ENCODE measurements at regions not wholly inside any gene's neighbourhood (a gene's known extent, or its start where the extent isn't known, plus 50 kb on each side); places are given as distances from the start of the nearest gene placed in this dataset.
A peak's percentile ranks its signal among the peaks of the same experiment; 100 is the strongest.

DNA sequence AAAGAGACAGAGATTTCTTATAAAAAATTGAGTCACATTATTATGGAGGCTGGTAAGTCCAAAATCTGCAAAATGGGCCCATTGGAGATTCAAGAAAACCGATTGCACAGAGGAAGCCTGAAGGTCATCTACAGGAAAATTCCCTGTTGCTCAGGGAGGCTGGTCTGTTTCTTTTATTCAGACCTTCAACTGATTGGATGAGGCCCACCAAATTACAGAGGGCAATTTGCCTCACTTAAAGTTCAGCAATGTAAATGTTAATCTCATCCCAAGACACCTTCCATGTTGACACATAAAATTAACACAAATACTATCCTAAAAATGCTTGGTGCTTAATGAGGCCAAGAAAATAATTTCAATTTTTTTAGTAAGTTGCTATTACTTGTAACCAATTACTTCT lies 219.2 kb upstream of the RUNX1 start:
- no peak for DNase-seq
- intact Hi-C loops (cut with micrococcal nuclease) = no loop called here
- ATAC-seq = no peak

DNA sequence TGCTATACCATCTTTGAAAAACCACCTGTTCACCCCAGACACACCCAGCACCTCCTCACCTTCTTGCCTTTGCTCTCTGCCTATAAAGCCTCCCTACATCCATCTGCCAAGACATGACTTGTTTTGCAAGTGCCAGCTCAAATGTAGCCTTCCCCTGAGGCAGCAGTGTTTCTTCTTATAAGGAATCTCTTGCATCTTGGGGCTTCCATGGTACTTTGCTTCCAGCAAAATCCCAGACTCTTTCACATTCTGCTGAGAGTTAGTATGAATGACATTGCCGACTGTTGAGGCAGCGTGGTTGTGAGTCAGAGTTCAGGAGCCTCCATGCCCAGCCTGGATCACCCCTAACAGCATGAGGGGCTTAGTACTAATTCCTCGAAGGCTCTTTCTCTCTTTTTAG lies 217.4 kb upstream of the RUNX1 start:
- no peak for DNase-seq
- intact Hi-C loops (cut with micrococcal nuclease) = no loop called here
- ATAC-seq = no peak

DNA sequence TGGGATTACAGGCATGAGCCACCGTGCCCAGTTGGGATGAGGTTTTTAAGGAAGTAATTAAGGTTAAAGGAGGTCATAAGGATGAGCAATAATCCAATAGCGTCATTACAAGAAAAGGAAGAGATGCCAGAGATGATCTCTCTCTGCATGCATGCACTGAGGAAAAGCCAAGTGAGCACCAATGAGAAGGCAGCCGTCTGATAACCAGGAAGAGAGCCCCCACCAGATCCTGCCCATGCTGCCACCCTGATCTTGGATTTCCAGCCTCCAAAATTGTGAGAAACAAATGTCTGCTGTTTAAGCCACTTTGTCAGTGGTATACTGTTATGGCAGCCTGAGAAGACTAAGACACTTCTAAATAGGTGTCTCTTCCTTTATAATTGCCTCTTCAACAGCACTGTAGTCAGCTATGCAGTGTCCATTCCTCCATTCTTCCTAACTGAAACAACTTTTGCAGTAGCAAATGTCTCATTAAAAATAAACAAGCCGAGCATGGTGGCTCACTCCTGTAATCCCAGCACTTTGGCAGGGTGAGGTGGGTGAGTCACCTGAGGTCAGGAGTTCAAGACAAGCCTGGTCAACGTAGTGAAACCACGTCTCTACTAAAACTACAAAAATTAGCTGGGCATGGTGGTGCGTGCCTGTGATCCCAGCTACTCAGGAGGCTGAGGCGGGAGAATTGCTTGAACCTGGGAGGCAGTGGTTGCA lies 216.2 kb upstream of the RUNX1 start:
- intact Hi-C loops (cut with micrococcal nuclease) = no loop called here
- DNase-seq = no peak
- ATAC-seq = no peak

DNA sequence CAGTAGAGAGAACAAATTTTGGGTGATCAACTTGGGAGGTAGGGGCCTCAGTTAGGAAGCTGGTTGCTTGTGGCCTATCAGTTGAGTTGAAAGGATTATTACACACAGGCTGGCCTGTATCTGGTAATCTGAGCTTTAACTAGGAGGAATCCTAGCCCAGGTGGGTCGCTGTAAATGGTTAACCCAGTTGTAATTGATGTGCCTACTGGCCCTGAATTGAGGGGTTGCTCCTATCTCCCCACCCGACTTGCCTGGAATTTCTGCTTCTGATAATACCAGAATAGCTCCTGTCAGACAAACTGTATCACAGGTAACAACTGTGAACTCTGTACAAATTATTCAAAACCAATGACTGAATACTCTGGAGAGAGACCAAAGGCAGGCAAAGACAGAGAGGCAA lies 210.4 kb upstream of the RUNX1 start:
- intact Hi-C loops (cut with micrococcal nuclease) = no loop called here
- DNase-seq (no peak), ATAC-seq (no peak)

DNA sequence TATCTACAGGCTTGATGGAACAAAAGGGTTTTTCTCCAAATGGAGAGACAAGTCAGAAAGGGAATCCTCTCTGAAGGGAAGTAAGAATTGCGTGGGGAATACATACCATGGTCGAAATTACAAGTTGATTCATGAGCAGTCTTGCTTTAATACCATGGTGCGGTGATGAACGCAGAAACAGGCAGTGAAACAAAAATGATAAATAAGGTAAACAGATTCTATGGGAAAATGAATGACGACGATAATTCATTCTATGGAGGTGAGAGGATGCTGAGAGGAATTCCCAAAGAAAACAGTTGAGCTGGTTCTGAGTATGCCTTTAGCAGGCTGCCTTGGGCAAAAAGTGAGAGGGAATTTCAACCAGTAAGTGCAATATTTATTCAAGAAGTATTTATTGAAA lies 209.4 kb upstream of the RUNX1 start:
- intact Hi-C loops (cut with micrococcal nuclease) = no loop called here

DNA sequence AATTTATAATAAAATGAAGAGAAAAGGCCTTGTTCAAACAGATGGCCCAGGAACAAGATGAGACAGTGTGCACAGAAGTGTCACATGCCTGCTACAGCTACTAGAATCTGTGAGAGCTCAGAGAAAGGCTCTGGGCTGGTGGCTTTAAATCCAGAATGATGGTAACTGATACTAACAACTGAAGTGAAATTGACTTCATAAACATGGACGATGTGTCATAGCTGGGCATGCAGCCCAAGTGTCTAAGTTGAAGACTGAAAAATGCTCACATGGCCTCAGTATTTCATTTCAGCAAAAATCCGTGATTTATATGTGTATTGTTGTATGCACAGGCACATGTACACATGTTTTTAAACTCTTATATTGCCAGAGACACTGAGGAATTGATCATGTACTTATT lies 208.3 kb upstream of the RUNX1 start:
- ATAC-seq (peak; percentile 55), DNase-seq (peak; percentile 67)
- intact Hi-C loops (cut with micrococcal nuclease) = no loop called here

More for the DNA sequence above, 209.4 kb upstream of the RUNX1 start:
- DNase-seq (no peak), ATAC-seq (no peak)

DNA sequence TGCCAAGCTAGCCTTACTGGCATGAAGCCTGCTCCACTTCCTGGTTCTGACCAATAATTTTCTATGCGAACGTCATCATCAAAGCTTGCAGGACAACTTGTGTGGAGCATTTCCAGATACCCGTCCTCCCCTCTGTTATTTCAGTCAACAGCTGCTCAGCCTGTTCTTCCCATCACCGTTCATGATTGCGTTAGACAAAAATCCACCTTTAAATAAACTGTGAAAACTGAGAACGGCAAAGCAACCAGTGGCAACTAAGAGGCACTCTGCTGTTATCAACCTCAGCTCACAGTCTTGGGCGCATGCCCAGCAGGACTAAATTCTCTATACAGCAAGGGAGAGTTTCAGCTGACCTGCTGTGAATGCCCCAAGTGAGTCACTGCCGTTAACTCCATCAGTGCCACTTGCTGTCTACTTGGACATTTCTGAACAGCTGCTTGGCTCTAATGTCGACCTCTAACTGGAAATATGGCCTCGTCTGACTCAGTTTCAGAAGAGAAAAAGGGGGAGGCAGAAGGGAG lies 207.4 kb upstream of the RUNX1 start:
- intact Hi-C loops (cut with micrococcal nuclease) = no loop called here
- peak; percentile 98 for ATAC-seq
- peak; percentile 87 for DNase-seq

DNA sequence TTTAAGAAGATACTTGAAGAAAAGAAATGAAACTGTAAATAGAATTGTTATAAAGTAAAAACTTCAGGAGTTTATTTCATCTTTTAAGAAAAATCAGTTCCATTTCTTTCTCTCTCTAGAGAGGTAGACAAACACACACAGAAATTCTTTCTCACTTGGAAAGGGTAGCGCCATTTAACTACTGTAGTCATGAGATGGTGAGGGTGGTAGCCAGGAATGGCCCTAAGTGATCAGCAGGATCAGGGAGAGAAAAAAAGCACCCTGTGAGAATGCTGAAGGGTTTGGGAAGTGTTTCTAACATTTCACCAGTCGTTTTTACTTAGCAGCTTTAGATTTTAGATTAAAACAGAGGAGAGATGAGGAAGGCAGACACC lies 205.7 kb upstream of the RUNX1 start:
- DNase-seq = no peak
- no peak for ATAC-seq
- intact Hi-C loops (cut with micrococcal nuclease) = no loop called here

DNA sequence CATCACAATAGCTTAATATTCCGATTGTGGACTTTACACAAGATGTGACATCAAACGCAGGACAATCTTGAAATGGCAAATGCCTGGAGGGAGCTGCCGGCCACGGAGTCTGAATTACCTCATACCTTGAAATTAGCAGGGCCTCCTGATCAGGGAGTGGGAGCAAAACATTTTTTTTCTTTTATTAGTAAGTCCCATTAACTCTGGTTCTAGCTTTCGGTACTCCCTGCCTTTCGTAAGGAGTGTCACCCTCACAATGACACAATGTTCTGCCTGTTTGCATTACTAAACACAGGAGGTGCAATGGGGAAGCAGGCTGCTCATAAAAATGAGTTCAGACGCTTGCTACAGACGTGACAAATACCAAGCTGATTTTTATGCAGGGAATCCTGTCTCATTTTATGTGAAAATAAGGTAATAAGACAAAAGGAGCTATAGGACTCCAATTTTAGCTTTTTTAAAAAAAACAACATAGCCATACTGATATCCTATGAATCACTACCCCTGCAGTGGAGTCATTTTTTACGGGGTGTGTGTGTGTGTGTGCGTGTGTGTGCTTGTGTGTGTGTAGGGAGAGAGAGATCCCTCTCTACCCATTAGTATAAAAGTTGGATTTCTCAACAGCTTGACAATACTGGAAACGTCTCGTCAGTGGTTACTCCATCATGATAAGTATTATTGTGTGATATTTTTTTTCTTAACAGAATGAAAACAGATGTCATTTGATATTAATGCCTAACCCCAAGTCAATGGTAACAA lies 205.1 kb upstream of the RUNX1 start:
- intact Hi-C loops (cut with micrococcal nuclease) = no loop called here
- no peak for ATAC-seq
- no peak for DNase-seq

DNA sequence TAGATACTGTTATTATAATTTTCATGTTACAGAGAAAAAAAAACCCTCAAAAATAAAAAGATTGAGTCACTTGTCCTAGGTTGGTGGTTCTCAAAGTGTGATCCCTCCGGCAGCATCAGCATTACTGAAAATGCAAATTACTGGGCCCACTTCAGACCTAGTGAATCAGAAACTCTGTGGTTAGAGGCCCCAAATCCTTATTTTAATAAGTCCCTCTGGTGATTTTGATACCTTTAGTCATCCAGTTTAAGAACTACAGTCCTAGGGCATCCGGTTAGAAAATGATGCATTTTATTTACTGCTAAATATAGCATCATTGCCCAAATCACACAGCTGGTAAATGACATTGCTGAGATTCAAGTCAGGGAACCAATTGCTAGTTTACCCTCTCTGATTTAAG lies 203.7 kb upstream of the RUNX1 start:
- intact Hi-C loops (cut with micrococcal nuclease) = no loop called here
- DNase-seq (no peak), ATAC-seq (no peak)

DNA sequence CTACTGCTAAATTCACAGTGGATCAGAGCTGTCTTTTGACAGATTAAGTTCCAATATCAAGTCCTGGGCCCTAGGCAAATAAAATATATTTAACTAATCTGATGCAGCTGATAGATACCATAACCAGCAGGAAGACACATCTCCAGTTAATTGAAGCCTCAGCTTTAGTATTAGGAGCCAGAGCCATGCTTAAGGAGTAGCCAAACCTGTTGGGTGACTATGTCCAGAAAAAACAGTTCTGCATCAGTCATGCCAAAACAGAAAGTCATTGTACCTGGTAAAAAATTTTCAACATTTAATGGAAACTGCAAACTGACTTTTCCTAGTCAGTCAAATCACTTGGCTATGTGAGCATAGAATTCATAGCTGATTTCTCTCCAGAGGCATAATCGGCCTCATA lies 200.5 kb upstream of the RUNX1 start:
- DNase-seq (no peak), ATAC-seq (no peak)
- intact Hi-C loops (cut with micrococcal nuclease) = no loop called here

DNA sequence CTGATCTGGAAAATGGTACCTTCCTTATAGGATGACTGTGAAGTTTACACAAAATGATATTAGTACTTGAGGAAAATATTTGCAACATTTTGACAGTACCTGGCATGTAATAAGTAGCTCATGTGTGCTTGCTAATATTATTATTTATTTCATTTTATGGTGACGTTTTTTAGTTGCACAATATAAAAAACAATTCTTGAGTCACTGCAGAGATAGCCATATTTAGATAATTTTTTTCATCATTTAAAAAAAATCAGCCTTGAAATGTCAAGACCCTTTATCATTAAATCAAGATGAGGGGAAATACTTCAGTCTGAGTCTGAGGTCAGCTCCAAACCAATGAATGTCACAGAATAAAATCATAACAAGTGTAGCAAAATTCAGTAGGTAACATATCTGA lies 196.8 kb upstream of the RUNX1 start:
- intact Hi-C loops (cut with micrococcal nuclease) = no loop called here
- ATAC-seq (no peak), DNase-seq (no peak)

DNA sequence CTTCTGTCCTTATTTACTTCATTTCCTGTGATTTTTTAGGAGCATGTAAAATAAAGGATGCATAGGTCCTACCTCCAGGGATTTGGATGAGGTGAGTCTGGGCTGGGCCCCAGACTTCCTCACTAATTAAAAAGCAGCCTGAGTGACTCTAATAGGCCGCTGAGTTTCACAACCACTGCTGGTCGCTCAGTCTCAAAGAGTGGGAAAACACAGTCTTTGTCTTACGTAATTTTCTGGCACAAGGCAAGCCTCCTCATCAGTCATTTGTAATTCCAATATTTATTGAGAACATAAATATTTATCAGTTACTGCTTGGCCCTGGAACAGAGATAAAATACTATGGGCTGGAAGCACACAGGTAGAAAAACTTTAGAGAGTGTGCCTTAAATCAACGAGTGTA lies 195.4 kb upstream of the RUNX1 start:
- no peak for DNase-seq
- intact Hi-C loops (cut with micrococcal nuclease) = no loop called here
- ATAC-seq = no peak

DNA sequence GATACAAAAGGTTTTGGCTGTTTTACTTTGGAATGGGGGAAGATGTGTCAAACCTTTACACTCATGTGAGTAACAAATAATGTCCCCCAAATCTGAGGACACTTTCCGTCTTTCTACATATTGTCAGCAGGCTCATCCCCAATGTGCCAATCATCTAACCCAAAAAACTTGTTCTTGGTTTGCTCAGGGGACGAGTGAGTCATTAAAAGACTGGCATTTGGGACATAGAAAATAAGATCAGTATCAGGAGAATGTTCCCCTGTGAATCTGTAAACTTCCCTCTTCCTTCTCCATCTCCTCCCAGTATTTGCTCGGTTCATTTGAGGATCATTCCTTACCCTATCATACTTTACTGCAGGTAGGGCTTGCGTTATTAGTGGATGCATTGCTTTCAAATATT lies 194.1 kb upstream of the RUNX1 start:
- intact Hi-C loops (cut with micrococcal nuclease) = no loop called here
- DNase-seq (no peak), ATAC-seq (no peak)

DNA sequence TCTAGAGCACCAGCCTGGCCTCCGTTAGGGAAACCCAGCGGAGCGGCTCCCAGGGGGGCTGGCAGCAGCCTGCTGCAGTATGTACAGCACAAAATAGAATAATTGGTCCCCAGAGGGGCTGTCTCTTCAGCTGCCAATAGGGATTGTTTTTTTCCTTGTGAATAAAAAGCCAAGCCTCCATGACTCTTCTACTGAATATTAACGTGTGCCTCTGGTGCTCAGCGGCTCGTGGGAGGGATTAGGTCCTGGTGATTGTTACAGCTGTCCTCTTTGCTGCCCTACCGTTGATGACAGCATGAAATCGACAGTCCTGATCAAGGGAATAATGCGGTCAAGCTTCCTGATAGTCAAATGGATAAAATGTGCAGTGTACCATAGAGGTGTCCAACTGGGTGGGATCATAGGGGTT lies 190.7 kb upstream of the RUNX1 start:
- intact Hi-C loops (cut with micrococcal nuclease) = no loop called here
- ATAC-seq = peak; percentile 39
- DNase-seq = peak; percentile 38

DNA sequence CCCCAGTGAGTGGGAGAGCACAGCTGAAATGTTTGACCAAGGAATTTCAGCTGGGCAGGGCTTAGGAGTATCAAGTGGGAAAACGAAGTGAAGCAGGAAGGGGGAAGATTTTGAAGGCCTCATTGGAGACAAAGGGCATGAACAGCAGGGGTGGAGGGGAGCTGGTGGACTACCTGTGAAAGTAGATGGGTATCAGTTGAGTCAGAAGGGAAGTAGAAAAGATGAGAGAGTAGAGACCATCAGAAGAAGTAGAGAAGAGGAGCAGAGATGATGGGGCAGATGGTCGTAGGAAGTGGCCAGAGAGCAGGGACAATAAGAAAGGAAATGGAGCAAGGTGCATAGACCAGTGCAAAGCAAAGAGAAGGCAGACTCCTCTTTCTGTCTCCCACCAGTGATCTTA lies 189.0 kb upstream of the RUNX1 start:
- no peak for DNase-seq
- intact Hi-C loops (cut with micrococcal nuclease) = no loop called here
- no peak for ATAC-seq

DNA sequence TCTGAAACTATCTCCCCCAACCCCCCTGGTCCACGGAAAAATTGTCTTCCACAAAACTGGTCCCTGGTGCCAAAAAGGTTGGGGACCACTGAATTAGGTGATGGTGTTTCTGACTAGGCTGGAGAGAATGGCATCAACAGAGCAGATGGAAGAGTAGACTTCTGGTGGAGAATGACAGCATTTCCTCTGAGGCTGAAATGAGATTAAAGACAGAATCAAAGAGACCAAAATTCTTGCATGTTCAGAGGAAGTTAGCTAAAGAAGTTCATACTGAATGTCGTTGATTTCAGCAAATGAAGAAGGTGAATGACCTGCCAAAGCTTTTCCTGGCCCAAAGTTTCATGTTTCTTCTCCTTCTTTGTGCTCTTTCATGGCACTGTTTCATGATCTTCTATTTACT lies 188.2 kb upstream of the RUNX1 start:
- ATAC-seq (no peak), DNase-seq (no peak)
- intact Hi-C loops (cut with micrococcal nuclease) = no loop called here

DNA sequence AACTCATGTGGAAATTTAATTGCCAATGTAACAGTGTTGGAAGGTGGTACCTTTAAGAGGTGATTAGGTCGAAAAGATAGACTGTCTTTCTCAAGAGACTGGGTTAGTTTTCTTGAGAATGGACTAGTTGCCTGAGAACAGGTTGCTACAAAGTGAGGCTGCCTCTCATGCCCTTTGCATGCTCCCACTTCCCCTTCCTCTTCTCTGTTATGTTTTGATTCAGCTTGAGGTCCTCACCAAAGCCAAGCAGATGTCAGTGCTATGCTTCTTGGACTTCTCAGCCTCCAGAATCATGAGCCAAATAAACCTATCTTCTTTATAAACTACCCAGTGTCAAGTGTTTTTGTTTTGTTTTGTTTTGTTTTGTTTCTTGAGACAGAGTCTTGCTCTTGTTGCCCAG lies 187.0 kb upstream of the RUNX1 start:
- no peak for ATAC-seq
- intact Hi-C loops (cut with micrococcal nuclease) = no loop called here
- DNase-seq = no peak

DNA sequence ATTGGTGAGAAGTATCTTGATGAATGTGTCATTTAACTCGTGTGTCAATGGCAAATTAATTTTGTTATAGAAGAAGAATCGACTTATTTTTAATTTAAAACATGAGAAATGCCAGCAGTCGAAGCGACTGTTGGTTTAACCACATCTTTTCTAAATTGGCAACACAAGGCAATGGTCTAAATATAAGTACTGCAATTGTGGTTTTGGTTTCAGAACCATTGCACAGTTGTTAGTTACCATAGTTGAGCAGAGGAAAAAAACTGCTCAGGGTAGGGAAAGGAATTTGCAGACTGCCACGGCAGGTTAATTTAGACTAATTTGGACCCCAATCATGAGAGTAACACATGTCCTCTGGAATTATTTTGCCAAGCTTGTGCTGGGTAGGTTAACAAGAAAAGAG lies 185.6 kb upstream of the RUNX1 start:
- no peak for DNase-seq
- ATAC-seq = no peak
- intact Hi-C loops (cut with micrococcal nuclease) = no loop called here

DNA sequence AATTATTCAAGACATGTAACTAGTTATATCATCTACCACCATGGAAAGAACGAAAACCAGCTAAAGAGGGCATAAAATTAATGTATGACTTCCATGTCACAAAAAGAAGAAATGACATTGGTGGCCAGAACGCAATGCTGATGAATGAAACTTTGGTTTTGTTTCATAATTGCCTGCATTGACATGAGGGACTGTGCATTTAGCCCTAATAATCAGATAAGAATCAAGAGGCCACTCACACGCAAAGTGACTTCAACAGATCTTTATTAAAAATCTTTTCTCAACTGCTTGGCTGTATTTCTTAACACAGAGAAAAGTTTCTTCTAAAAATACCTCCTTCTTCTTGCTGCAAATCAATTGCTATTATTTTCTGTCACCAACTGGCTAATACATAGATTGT lies 184.7 kb upstream of the RUNX1 start:
- ATAC-seq (no peak), DNase-seq (no peak)
- intact Hi-C loops (cut with micrococcal nuclease) = no loop called here

DNA sequence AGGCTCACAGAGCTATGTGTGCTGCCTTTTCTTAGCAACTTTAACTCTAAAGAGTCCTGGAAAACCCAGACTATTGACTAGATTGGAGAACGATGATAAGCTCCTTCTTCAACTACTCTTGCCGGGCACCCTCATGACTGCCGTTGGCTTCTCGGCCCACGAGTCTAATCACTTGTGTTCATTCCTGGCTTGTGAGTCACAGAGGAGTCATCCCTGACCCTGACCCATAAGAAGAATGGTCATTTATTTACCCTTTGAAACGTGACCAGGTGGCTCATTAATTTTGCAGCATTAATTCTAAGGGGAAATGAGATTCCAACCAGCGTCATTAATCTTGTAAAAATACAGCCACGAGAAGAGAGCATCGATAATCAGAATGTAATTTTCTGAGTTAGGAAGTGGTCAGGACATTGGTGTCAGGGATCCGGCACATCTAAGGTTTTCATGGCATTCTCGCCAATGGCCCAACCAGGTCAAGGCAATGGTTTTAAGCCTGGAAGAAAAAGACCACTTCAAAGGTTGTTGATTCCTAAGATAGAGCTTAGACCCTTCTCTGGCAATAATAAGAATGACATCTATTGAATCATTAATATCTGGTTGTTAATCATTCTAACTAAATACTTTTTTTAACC lies 183.6 kb upstream of the RUNX1 start:
- intact Hi-C loops (cut with micrococcal nuclease) = no loop called here
- ATAC-seq = no peak
- no peak for DNase-seq
